HUDEP-2 (cell line): ENCODE measurements at regions not wholly inside any gene's neighbourhood (a gene's known extent, or its start where the extent isn't known, plus 50 kb on each side); places are given as distances from the start of the nearest gene placed in this dataset.

Experiments used
- DNase-seq, 76 experiments: peaks; one replicate each; lab custom pipeline; 2025; ENCODE audit not compliant: unreplicated experiment in 76 of 76; lab: John Stamatoyannopoulos, UW

DNA sequence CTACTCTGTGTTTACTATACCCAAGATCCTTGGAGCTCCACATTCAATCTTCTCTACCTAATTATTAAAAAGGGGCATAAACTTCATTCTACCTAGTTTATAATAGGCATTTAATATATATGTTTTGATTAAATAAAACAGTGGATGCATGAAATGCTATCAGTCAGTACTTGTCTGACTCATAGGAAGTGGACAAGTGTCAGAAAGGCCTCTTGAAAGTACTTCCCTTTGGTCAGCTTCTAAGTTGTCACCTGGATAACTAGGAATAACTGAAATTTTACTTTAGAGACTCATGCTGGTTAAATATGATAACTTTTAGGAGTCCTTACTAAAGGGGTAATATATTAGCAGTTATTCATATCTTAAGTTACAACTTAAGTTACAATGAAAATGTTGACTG lies 329.8 kb downstream of the KLF5 start:
- no peak for DNase-seq

DNA sequence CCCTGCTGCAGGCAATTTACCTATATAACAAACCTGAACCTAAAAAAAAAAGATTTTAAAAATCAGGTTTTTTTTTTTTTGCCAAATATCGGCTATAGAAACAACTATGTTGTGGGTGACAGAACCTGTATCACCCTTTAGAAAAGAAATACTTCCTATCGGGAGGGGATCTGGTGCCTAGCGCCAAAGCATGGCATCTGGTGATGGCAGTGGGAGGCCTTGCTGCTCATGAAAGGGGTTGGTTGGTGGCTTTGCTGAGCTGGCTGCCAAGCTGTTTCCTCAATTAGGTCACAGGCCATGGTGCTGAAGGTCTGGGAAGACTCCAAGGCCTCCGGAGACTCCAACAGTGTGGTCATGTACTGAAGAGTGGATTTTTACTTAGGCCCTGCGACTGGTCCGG lies 328.5 kb downstream of the KLF5 start:
- no peak for DNase-seq

DNA sequence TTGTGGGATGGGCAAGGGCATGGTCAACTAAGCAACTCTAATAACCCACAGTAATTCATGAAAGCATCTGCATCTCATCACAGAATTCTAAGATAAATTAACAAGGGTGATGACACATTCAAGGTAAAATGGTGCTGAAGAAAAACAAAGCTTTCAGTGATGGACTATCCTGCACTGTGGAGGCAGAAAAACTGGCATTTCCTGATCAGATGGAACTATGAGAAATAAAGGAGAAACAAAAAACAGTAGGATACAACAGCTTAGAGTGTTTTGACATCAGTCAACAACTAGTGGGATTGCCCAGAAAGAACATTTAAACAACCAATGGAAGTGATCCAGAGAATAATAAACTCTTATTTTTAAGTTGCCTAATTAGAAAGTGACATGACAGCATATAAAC lies 327.0 kb downstream of the KLF5 start:
- no peak for DNase-seq

DNA sequence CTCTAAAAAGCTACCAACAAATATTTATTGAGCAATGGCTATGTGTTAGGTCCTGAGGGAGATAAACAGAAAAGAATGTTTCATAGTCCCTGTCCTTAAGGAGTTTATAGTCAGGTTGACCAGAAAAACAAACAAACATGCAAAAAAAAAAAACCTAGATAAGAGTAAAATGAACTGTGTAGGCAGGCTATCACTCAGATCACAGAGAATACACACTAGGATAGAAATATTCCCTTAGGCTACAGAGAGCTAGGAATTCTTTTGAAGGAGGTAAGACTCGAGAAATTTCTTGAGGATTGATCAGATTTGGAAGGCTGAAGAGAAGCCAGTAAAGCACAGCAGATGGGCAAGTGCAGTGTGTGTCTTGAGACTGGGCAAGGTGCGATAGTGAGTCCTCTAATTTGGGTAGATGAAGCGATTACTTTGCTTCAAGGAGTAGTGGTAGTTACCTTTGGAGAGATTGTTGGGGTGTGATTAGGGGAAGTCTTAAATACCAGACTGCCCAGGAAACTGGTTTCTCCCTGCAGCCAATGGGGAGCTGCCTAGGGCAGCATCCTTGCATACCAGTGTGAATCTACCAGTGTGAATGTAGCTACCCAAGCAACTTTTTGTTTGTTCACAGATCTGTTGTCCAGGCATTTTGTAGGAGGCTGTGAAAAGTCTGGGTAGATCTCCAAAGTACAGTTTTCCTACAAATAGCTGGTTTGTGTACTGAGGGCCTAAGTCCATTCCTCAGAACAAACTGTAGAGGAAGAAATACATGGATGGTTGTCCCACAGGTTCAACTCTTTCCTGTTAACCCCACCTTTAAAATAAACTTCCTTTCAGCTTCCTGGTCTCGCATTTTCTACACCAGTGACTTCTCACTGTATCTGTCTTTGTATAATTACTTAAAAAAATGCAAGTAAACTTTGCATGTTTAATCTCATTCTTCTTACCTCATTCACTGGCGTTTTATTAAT lies 314.1 kb downstream of the KLF5 start:
- no peak for DNase-seq

DNA sequence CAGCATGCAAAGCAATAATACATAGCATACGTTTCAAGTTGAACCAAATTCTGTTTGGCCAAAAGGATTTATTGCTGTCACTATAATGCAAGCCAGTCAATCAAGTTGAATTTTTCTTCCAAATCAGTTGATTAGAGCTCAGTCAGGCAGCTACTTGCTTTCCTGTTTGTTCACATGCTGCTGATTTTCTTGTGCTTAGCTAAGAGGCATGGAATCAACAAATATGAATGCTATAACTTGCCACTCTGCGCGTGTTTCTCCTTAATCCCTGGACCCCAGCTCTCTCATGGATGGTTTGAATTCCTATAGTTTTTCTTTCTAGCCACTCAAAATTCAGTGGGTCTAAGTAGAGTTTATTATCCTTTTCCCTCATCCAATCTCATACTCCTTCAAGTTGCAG lies 311.3 kb downstream of the KLF5 start:
- DNase-seq, result no peak

DNA sequence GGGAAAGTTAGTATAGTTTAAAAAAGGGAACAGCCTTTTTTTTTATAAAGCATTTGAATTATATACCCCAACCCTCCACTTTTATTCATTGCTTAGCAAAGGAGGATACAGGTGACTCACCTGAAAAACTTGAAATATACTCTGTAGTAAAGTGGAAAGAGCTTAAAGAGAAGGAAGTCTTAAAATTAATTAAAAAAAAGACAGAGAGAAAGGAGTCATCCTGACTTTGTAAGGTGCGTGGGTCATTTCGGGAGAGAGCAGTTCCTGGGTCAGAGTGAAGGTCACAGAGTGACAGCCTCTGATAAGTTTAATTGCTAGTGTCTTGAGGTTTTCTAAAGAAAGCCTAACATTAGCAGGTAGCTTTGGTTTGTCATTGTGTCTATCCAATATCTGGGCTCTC lies 310.3 kb downstream of the KLF5 start:
- no peak for DNase-seq

DNA sequence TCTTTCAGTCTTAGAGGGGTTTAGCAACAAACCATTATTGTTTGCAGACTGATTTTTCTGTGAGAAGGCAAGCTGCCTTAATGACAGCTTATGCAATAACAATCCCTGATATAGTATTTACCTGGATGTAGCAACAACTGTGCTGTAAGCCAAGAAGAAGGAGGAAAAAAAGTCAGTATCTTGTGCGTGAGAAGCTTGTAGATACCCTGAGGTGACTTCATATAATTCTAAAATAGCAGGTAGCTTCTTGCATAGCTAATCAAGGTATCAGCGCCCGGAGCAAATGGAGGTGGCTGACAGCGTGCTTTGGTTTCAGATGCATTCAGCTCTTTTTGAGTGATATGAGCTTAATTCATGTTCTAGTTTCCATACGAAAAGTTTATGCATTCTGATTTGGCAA lies 309.8 kb downstream of the KLF5 start:
- DNase-seq, result no peak

DNA sequence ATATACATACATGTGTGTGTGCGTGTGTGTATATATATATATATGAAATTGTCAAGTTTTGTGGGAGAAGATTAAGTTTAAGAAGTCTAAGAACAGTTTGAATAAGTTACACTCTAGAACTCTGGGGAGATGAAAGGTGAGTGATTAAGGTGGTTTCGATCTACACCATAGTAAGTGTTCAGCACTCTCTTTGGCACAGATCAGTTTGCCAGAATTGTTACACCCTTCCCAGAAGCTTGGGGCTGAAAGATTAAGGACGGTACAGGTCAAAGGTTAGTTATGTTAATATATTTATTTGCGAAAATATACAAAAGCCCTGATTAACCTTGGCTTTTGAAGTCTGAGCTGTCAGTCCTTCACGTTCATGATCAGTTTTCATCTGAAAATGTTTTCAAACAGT lies 309.1 kb downstream of the KLF5 start:
- DNase-seq, result no peak

DNA sequence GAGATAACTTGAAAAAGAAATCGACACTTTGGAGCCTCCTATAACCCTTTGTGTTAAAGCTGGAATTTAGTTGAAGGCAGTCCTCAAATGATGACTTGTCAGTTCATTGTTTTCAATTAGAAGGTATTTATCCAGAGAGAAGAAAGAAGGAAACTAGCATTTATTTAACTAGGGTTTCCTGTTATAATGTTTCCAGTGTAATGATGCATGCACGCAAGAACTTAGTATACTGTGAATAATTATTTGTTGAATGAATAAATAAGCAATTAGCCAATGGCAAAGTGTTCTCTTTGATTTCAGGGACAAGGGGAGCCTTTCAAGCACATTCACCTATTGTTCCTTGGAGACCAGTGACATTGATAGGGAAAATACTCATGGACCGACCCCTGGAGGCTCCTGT lies 307.4 kb downstream of the KLF5 start:
- no peak for DNase-seq

DNA sequence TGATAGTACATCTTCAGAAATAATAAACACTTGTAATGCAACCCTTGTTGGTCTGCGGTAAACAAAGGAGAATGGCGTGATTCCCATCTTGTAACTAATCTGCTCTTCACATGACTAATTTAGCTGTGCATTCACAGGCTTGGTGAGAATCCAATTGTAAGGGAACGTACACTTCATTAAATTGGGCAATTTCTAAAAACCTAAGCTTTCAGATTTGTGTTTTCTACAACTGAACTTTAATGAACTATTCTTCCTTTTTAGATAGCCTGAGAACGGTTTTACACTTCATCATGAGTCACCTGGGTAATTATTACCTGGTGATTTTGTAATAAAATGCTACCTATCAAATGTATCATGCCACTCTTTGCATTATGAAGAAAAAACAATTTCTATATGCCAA lies 306.9 kb downstream of the KLF5 start:
- DNase-seq, result no peak

DNA sequence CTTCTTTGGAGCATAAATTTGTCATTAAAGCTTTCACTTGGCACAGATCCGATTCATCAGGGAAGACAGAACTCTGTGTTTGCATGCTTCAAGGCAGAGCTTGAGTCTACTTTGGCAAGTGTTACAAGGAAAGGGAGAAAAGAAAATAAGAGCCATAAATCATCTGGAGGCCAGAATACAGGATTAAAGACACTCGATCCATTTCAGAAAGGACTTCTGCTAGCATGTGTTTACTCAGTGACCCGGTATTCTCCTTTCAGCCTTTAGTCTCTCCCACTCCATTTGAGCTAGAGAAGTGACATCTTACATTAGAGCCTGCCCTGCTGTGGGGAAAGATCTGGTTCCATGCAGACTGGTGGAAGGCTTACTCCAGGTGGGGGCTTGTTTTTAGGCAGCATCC lies 306.4 kb downstream of the KLF5 start:
- DNase-seq, result no peak

DNA sequence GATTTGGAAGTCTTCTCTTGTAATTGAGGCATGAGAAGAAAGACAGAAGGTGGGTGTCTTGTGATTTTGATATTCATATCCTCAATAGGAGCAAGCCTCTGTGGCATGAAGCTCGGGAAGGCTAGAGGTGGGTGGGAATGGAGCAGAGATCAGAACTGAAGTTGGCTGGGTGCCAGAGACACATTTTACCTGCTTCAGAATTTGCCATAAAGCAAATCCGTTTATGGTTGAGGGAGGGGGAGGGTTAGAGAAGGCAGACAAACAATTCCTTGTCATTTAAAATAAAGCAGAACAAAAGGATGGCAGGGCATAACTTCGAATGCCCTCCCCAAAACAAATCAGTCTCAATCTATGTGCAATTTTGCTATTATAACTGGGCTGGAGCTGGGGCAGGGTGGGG lies 305.9 kb downstream of the KLF5 start:
- DNase-seq, result no peak

DNA sequence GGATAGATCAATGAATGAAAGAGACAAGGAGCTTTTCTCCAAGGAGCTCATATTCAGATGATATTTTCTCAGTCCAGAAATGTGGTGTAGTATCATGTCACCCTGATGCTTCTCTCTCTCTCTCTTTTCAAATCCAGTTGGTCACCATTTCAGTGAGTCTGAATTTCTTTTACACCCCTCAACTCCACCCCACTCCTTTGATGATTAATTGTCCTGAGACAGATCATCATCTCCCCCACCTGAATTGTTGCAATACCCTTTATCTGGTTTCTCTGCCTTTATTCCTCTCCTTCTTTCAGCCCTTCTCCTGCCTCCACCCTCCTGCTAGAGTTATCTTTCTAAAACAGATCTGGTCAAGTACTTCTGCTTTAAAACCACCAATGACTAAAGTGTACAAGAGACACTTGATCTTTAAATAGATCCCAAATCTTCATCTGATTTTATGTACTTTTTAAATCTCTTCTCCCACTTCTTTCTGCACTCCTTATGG lies 299.8 kb downstream of the KLF5 start:
- peak in 13 of 76 experiments; percentile 1 to 37 (median 27) for DNase-seq

DNA sequence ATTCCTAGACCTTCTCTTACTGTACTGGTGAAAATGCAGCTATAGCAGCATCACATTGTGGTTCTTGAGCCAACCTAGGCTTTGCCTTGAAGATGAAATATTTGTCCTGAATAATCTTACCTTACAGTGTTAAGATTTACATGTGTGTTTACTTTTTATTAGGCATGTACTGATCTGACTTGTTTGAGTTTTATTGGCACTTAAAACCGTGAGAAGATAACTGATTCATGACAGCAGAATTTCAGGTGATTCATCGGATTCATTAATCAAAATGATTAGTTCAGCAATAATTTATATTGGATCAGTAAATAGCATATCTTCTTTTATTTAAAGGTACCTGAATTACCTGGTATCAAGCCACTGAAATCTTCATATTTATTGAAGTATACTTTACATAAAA lies 296.3 kb downstream of the KLF5 start:
- no peak for DNase-seq

DNA sequence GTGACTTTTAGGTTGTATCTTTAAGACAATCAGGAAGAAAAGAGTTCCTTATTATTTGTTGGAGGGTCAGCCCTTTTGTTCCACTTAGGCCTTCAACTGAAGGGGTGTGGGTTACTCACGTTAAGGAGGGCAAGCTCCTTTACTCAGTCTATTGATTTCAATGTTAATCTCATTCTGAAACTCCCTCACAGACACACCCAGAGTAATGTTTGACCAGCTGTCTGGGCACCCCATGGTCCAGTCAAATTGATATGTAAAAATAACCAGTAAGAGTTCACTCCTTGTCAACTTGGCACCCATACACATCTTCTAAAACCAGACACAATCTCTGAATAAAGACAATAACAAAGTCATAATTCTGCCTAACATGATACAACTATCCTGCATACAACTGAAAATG lies 292.9 kb downstream of the KLF5 start:
- no peak for DNase-seq

DNA sequence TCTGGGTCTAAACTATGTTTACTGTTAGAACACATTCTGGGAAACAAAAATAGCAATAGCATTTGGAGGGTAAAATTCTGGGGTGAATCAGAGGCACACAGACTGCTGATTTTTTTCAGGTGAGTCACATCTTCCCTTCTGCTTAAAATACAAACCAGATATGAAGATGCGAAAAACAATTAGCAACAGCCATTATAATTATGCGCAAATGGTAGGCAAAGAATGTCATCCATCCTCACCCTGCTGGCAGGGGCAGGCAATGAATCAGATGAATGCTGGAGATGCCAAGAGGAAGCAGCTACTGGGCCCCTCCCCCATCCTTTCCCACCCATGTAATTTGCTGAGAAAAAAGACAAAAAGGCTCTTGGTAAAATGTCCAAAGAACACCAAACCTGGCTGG lies 282.9 kb downstream of the KLF5 start:
- DNase-seq, result no peak

DNA sequence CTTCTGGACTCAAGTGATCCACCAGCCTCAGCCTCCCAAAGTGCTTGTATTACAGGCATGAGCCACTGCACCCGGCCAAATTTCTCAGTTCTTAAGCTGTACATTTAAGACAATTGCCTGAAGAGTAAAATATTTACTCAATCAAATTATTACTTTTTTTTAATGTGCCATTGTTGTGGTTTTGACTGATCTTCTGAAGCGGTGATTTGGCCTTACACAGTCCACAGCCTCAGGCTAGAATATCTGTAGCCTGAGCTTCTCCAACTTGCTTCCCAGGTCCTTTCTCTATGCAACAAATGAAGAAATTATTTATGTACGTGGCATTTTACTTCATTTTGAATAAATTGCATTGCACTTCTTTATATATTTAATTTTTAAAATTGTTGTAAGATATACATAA lies 281.3 kb downstream of the KLF5 start:
- no peak for DNase-seq

DNA sequence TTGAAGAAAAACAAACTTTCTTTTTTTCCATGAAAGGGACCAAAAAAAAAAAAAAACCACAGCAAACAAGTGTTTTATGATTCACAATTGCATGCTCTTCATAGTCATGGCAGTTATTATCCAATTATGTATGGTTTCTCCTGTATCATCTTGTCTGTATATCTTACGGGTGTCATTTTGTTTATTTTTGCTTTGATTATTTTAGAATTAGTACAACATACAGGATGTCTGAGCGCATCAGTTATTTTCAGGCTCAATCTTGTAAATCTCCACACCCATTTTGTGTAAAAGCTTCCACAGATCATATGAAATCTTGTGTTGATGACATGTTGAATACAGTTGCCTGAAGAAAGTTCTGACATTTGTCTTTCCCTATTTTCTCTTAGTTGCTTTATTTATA lies 280.3 kb downstream of the KLF5 start:
- DNase-seq, result no peak

DNA sequence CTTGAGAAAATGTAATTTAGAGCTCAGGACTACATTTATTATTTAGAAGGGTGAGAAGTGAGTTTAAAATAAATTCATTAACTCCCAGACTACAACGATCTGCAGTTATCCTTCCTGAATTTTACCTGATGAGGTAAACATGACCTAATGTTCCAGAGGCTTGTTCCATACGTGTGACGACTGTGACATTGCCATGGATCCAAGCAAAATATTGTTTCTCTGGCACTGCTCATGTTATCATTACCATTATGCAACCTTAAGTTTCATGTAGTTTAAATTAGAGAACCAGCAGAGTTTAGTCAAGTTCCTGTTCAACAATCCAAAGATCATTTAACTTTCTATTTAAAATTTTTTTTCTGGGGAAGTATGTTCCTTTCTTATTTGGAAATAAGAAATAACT lies 279.6 kb downstream of the KLF5 start:
- DNase-seq, result no peak

DNA sequence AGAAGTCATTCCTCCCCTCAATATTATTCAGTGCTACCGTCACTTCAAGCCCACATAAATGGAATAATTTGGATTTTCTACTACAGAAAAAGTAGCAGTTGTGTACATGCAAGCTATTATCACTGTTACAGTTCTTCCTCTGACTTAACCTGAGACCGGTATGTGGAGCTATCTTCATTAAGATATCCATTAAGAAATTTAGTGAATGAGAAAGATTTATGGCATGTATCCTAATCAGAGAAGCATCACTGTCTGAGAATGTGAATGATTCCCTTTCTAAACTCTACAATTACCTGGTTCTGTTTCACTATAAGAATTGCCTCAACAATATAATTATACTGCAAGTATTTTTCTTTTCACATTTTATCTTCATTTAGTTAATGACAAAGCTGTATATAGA lies 278.7 kb downstream of the KLF5 start:
- DNase-seq, result no peak

DNA sequence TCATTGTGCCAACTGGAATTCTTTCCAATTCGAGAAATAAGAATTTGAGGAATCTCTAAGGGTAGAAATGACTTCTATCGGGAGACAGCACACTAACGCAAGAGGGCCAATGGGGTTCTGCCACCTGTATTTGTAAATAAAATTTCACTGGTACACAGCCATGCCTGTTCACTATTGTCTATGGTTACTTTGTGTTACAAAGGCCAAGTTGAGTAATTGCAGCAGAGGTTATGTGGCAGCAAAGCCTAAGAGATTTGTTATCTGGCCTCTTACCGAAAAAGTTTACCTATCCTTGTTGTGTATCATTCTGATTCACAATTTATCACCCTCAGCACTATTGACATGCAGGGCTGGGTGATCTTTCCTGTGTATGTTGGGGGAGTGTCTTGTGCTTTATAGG lies 278.0 kb downstream of the KLF5 start:
- no peak for DNase-seq

DNA sequence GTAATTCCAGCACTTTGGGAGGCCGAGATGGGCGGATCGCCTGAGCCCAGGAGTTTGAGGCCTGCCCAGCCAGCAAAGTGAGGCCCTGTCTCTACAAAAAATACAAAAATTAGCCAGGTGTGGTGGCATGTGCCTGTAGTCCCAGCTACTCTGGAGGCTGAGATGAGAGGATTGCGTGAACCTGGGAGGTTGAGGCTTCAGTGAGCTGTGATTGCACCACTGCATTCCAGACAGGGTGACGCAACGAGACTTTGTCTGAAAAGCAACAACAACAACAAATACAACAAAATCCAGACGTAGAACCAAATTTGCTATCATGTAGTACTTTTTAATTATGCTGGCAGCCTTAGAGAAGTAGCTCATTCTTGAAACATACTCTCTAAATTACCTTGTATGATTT lies 277.1 kb downstream of the KLF5 start:
- DNase-seq, result no peak

DNA sequence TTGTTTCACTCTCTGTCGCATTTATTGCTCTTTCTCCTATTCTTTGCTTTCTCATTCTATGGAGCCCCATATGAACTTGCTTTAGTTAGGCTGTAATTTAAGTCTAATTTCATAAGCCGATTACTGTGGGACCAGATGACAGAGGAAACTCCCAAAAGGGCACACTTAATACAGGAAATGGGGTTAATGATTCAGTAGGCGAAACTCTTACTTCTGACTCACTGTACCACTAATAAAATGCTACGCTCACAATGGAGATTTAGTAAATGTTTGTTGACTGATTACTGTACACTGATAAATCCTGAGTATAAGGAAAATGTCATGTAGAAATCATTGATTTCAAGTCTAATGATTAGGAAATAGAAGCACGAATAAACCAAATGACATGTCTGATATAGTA lies 276.4 kb downstream of the KLF5 start:
- no peak for DNase-seq
